Activated CD4-positive, alpha-beta T cell treated with anti-CD3 and anti-CD28 coated beads for 4 hours (primary cell): ENCODE measurements at regions not wholly inside any gene's neighbourhood (a gene's known extent, or its start where the extent isn't known, plus 50 kb on each side); places are given as distances from the start of the nearest gene placed in this dataset.
"Not testable (repeated sequence)": the region's sequence is repeated elsewhere in the genome, so short reads cannot be mapped to it uniquely, and the experiment has no call there.

Experiments
- DNase-seq, 2 donors: peaks; one replicate each; pipeline ENCODE4 v3.0.0-alpha.2; 2020

GRCh38 chr2:35255826-35256225, 1099.8 kb upstream of the CRIM1 start:
- no peak for DNase-seq

- no peak for DNase-seq
Measured at GRCh38 chr2:35251156-35251555, 1104.4 kb upstream of the CRIM1 start.

- no peak for DNase-seq
Measured at GRCh38 chr2:35246702-35247101, 1108.9 kb upstream of the CRIM1 start.

- DNase-seq: no peak
Measured at GRCh38 chr2:35228584-35228983, 1127.0 kb upstream of the CRIM1 start.

- no peak for DNase-seq
Measured at GRCh38 chr2:35220461-35220860, 1135.1 kb upstream of the CRIM1 start.

- no peak for DNase-seq
Measured at GRCh38 chr2:35204881-35205280, 1150.7 kb upstream of the CRIM1 start.

- DNase-seq: no peak
Measured at GRCh38 chr2:35204323-35204722, 1151.3 kb upstream of the CRIM1 start.

GRCh38 chr2:35199298-35199697, 1156.3 kb upstream of the CRIM1 start:
- DNase-seq: no peak

- DNase-seq: no peak
Measured at GRCh38 chr2:35185861-35186412, 1169.6 kb upstream of the CRIM1 start.

GRCh38 chr2:35184471-35184870, 1171.1 kb upstream of the CRIM1 start:
- DNase-seq: no peak

GRCh38 chr2:35176726-35177125, 1178.9 kb upstream of the CRIM1 start:
- not testable (repeated sequence) for DNase-seq

GRCh38 chr2:35174845-35175244, 1180.7 kb upstream of the CRIM1 start:
- DNase-seq: no peak

- no peak for DNase-seq
Measured at GRCh38 chr2:35172687-35173086, 1182.9 kb upstream of the CRIM1 start.

GRCh38 chr2:35168351-35168750, 1187.2 kb upstream of the CRIM1 start:
- DNase-seq: no peak

GRCh38 chr2:35163948-35164347, 1191.6 kb upstream of the CRIM1 start:
- DNase-seq: no peak

- DNase-seq: no peak
Measured at GRCh38 chr2:35160871-35161270, 1194.7 kb upstream of the CRIM1 start.

GRCh38 chr2:35125871-35126270, 1229.7 kb upstream of the CRIM1 start:
- no peak for DNase-seq

- no peak for DNase-seq
Measured at GRCh38 chr2:35125278-35125677, 1230.3 kb upstream of the CRIM1 start.

- DNase-seq: no peak
Measured at GRCh38 chr2:35116151-35116550, 1239.4 kb upstream of the CRIM1 start.

GRCh38 chr2:35114765-35115164, 1240.8 kb upstream of the CRIM1 start:
- DNase-seq: no peak

GRCh38 chr2:35112367-35112766, 1243.2 kb upstream of the CRIM1 start:
- DNase-seq: not testable (repeated sequence)

GRCh38 chr2:35104309-35104708, 1251.3 kb upstream of the CRIM1 start:
- no peak for DNase-seq

- DNase-seq: no peak
Measured at GRCh38 chr2:35099342-35099741, 1256.2 kb upstream of the CRIM1 start.

GRCh38 chr2:35082072-35082471, 1273.5 kb upstream of the CRIM1 start:
- no peak for DNase-seq

GRCh38 chr2:35081622-35082015, 1274.0 kb upstream of the CRIM1 start:
- DNase-seq: no peak
